ENCODE measurements at regions not wholly inside any gene's neighbourhood (a gene's known extent, or its start where the extent isn't known, plus 50 kb on each side); places are given as distances from the start of the nearest gene placed in this dataset.

DNA sequence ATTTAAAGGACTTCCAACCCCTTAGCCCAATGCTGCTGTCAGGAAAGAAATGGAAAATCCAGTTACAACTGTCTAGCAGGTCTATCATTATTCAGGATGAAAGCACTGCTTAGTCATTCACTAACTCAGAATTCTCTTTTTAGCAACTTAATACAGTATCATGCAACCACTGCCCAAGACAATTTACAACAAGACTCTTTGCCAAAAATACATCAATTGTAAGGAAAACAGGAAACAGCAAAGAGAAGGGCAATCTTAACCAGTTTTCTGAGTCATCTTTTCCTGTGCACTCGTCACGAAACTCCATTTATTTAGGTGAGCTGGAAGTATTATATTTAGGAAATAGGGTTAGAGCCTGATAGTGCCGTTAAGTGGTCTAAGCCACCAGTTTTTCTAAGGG, 1197.7 kb upstream of the CITED2 start:
- no peak for TF ChIP-seq CTCF (IDR thresholded peaks at IDR 0.05)
- peak; percentile 75 for TF ChIP-seq POLR2AphosphoS5 (IDR thresholded peaks at IDR 0.05)
- TF ChIP-seq POLR2A (IDR thresholded peaks at IDR 0.05) = no peak
- no peak for TF ChIP-seq EP300 (IDR thresholded peaks at IDR 0.05)
